KOPT-K1 (cell line): ENCODE measurements at regions not wholly inside any gene's neighbourhood (a gene's known extent, or its start where the extent isn't known, plus 50 kb on each side); places are given as distances from the start of the nearest gene placed in this dataset.

Experiments
- H3K27ac ChIP-seq: fragments of 200-600 bp; sonication (generic); 2 replicates; pipeline ENCODE4 v1.5.1; 2016; ENCODE audit warnings: antibody characterized with exemption, mild to moderate bottlenecking, low read depth, low read length; ENCODE audit not compliant: poor library complexity, severe bottlenecking
- H3K36me3 ChIP-seq: fragments of 200-600 bp; sonication (generic); 2 replicates; pipeline ENCODE4 v1.5.1; 2017; ENCODE audit warnings: antibody characterized with exemption, mild to moderate bottlenecking, low read length, moderate library complexity; ENCODE audit not compliant: insufficient read depth
- H3K9me3 ChIP-seq: fragments of 200-600 bp; sonication (generic); 2 replicates; pipeline ENCODE4 v1.5.1; 2017; ENCODE audit warnings: antibody characterized with exemption, low read length, mild to moderate bottlenecking; ENCODE audit not compliant: insufficient read depth, poor library complexity, severe bottlenecking

GRCh38 chr2:4515871-4516761 lies 812.7 kb downstream of the DCDC2C start:
- Histone ChIP-seq H3K9me3 (no peaks in the 10 kb centered on the region), H3K27ac (no peak overlapping the region), H3K36me3 (no peaks in the 10 kb centered on the region)

GRCh38 chr2:4518596-4518995 lies 815.2 kb downstream of the DCDC2C start:
- Histone ChIP-seq H3K27ac (no peak overlapping the region), H3K9me3 (no peaks in the 10 kb centered on the region), H3K36me3 (no peaks in the 10 kb centered on the region)

- Histone ChIP-seq H3K36me3 (no peaks in the 10 kb centered on the region), H3K9me3 (no peaks in the 10 kb centered on the region), H3K27ac (no peak overlapping the region)
Observed at GRCh38 chr2:4522498-4523421, 819.4 kb downstream of the DCDC2C start.

GRCh38 chr2:4527416-4527815 lies 824.0 kb downstream of the DCDC2C start:
- no peaks in the 10 kb centered on the region for H3K9me3 ChIP-seq
- H3K36me3 ChIP-seq: no peaks in the 10 kb centered on the region
- H3K27ac ChIP-seq: no peak overlapping the region

GRCh38 chr2:4528246-4528645 lies 824.9 kb downstream of the DCDC2C start:
- no peaks in the 10 kb centered on the region for H3K36me3 ChIP-seq
- H3K9me3 ChIP-seq: no peaks in the 10 kb centered on the region
- H3K27ac ChIP-seq: no peak overlapping the region

- H3K9me3 ChIP-seq: no peaks in the 10 kb centered on the region
- no peaks in the 10 kb centered on the region for H3K36me3 ChIP-seq
- H3K27ac ChIP-seq: no peak overlapping the region
Observed at GRCh38 chr2:4528773-4529172, 825.4 kb downstream of the DCDC2C start.

GRCh38 chr2:4529738-4530137 lies 826.4 kb downstream of the DCDC2C start:
- Histone ChIP-seq H3K36me3 (no peaks in the 10 kb centered on the region), H3K27ac (no peak overlapping the region), H3K9me3 (no peaks in the 10 kb centered on the region)

GRCh38 chr2:4530231-4530630 lies 826.9 kb downstream of the DCDC2C start:
- no peaks in the 10 kb centered on the region for H3K9me3 ChIP-seq
- H3K27ac ChIP-seq: no peak overlapping the region
- H3K36me3 ChIP-seq: no peaks in the 10 kb centered on the region

- Histone ChIP-seq H3K9me3 (no peaks in the 10 kb centered on the region), H3K27ac (no peak overlapping the region), H3K36me3 (no peaks in the 10 kb centered on the region)
Observed at GRCh38 chr2:4533806-4534205, 830.4 kb downstream of the DCDC2C start.

GRCh38 chr2:4539121-4539520 lies 835.7 kb downstream of the DCDC2C start:
- no peak overlapping the region for H3K27ac ChIP-seq
- no peaks in the 10 kb centered on the region for H3K9me3 ChIP-seq
- no peaks in the 10 kb centered on the region for H3K36me3 ChIP-seq

- Histone ChIP-seq H3K36me3 (no peaks in the 10 kb centered on the region), H3K27ac (no peak overlapping the region), H3K9me3 (no peaks in the 10 kb centered on the region)
Observed at GRCh38 chr2:4549666-4550210, 846.4 kb downstream of the DCDC2C start.

- Histone ChIP-seq H3K27ac (no peak overlapping the region), H3K9me3 (no peaks in the 10 kb centered on the region), H3K36me3 (no peaks in the 10 kb centered on the region)
Observed at GRCh38 chr2:4551691-4552474, 848.5 kb downstream of the DCDC2C start.

- Histone ChIP-seq H3K9me3 (no peaks in the 10 kb centered on the region), H3K27ac (no peak overlapping the region), H3K36me3 (no peaks in the 10 kb centered on the region)
Observed at GRCh38 chr2:4553241-4553640, 849.9 kb downstream of the DCDC2C start.

- no peaks in the 10 kb centered on the region for H3K9me3 ChIP-seq
- no peak overlapping the region for H3K27ac ChIP-seq
- H3K36me3 ChIP-seq: no peaks in the 10 kb centered on the region
Observed at GRCh38 chr2:4556135-4556896, 852.9 kb downstream of the DCDC2C start.
